SH-SY5Y (cell line): ENCODE measurements at regions not wholly inside any gene's neighbourhood (a gene's known extent, or its start where the extent isn't known, plus 50 kb on each side); places are given as distances from the start of the nearest gene placed in this dataset.

Source experiments
- GATA2 ChIP-seq: IDR thresholded peaks from 2 replicates; pipeline ENCODE4 v1.6.1; 2011; ENCODE audit warnings: mild to moderate bottlenecking, low read depth, low read length
- GATA3 ChIP-seq: IDR thresholded peaks from 2 replicates; pipeline ENCODE4 v1.6.1; 2011; ENCODE audit warnings: low read depth, mild to moderate bottlenecking, low read length, moderate library complexity

- no peak for TF ChIP-seq GATA3
- TF ChIP-seq GATA2, result no peak
Observed at GRCh38 chr11:80718611-80719291, 1277.9 kb upstream of the TENM4 start.
